SK-N-SH (cell line): ENCODE measurements at regions not wholly inside any gene's neighbourhood (a gene's known extent, or its start where the extent isn't known, plus 50 kb on each side); places are given as distances from the start of the nearest gene placed in this dataset.

ENCODE experiments used
- GATA2 ChIP-seq: sonication (generic); formaldehyde crosslinking; IDR thresholded peaks from 2 replicates; pipeline ENCODE4 v1.5.0; 2020; ENCODE audit warnings: mild to moderate bottlenecking, missing genetic modification reagents
- MXI1 ChIP-seq: IDR thresholded peaks from 2 replicates; pipeline ENCODE4 v1.6.1; 2012; ENCODE audit warnings: mild to moderate bottlenecking, low read depth, low read length, improper control_type of control experiment
- NRF1 ChIP-seq: IDR thresholded peaks from 2 replicates; pipeline ENCODE4 v1.6.1; 2012; ENCODE audit warnings: low read depth, mild to moderate bottlenecking, low read length
- RCOR1 ChIP-seq: fragments of 150-350 bp; IDR thresholded peaks from 2 replicates; pipeline ENCODE4 v1.6.1; 2017; ENCODE audit warnings: antibody characterized with exemption, low read length
- TAF1 ChIP-seq: IDR thresholded peaks from 2 replicates; pipeline ENCODE4 v1.6.1; 2012; ENCODE audit warnings: low read depth, mild to moderate bottlenecking, low read length, moderate library complexity, borderline replicate concordance
- TF ChIP-seq, protein P1 (sequence below): fragments of 200-600 bp; sonication (generic); IDR thresholded peaks from 2 replicates; pipeline ENCODE4 v1.6.1; 2017; ENCODE audit warnings: antibody characterized with exemption, mild to moderate bottlenecking, moderate library complexity
- TF ChIP-seq, protein P2 (sequence below): IDR thresholded peaks from 2 replicates; pipeline ENCODE4 v1.4.0; 2012; ENCODE audit warnings: low read depth

DNA sequence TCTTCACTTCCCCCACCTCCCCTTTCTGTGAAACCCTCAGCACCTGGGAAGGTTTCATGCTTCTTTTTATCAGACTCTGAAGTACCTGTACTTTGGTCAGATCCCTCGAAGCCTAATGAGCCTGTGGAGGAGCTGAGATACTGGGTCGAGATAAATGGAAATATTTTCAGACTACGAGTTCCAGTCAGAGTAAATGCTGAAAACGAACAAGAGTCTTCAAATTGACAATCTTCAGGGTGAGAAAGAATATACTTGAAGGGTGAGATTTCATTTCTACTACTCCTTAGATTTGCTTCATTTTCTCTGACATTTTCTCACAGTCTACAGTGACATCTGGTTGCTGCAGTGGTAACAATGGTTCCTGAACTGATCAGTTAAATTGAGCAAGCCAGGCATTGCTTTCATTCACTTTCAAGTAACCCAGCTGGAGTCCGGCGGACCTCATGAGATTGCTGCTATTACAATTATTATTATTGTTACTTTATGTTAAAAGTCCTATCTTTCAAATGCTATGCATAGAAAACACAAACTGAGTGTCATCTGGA, 337.2 kb downstream of the VGLL3 start:
- TF ChIP-seq RCOR1 = no peak
- TF ChIP-seq, protein P1, sequence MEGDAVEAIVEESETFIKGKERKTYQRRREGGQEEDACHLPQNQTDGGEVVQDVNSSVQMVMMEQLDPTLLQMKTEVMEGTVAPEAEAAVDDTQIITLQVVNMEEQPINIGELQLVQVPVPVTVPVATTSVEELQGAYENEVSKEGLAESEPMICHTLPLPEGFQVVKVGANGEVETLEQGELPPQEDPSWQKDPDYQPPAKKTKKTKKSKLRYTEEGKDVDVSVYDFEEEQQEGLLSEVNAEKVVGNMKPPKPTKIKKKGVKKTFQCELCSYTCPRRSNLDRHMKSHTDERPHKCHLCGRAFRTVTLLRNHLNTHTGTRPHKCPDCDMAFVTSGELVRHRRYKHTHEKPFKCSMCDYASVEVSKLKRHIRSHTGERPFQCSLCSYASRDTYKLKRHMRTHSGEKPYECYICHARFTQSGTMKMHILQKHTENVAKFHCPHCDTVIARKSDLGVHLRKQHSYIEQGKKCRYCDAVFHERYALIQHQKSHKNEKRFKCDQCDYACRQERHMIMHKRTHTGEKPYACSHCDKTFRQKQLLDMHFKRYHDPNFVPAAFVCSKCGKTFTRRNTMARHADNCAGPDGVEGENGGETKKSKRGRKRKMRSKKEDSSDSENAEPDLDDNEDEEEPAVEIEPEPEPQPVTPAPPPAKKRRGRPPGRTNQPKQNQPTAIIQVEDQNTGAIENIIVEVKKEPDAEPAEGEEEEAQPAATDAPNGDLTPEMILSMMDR = no peak
- no peak for TF ChIP-seq TAF1
- no peak for TF ChIP-seq MXI1
- TF ChIP-seq GATA2 = no peak
- TF ChIP-seq, protein P2, sequence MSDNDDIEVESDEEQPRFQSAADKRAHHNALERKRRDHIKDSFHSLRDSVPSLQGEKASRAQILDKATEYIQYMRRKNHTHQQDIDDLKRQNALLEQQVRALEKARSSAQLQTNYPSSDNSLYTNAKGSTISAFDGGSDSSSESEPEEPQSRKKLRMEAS = no peak
- no peak for TF ChIP-seq NRF1
